ENCODE measurements at regions not wholly inside any gene's neighbourhood (a gene's known extent, or its start where the extent isn't known, plus 50 kb on each side); places are given as distances from the start of the nearest gene placed in this dataset.

DNA sequence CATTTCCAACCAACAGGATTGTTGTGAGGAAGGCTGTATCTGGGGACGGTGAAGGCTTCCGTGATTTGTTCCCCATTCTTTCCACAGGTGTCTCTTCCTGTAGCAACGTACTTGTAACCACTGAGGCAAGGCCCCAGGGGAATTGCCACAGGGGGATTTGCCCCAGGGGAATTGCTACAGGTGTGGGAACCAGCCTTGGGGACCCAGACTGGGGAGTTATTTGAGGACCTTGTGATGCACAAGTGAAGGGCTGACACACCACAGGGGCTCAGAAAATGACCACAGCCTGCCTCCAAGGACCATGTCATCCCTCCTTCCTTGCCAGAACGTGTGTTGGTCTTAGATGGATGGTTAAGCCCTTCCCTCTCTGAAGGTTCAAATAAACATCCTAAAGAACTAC is 131.4 kb upstream of the RGS6 start:
- no peak for TF ChIP-seq POLR2AphosphoS5 (IDR thresholded peaks at IDR 0.05; ENCODE audit: low read depth, low read length)
- TF ChIP-seq TAF1 (IDR thresholded peaks at IDR 0.05; ENCODE audit: borderline replicate concordance, insufficient read depth, low read length) = no peak
- TF ChIP-seq FOXP2 (optimal IDR thresholded peaks at IDR 0.05; ENCODE audit: borderline replicate concordance, extremely low read depth, extremely low read length, insufficient read depth) = no peak
- TF ChIP-seq SIN3A (IDR thresholded peaks at IDR 0.05; ENCODE audit: borderline replicate concordance, insufficient read depth, low read length) = no peak
